ENCODE measurements at regions not wholly inside any gene's neighbourhood (a gene's known extent, or its start where the extent isn't known, plus 50 kb on each side); places are given as distances from the start of the nearest gene placed in this dataset.

DNA sequence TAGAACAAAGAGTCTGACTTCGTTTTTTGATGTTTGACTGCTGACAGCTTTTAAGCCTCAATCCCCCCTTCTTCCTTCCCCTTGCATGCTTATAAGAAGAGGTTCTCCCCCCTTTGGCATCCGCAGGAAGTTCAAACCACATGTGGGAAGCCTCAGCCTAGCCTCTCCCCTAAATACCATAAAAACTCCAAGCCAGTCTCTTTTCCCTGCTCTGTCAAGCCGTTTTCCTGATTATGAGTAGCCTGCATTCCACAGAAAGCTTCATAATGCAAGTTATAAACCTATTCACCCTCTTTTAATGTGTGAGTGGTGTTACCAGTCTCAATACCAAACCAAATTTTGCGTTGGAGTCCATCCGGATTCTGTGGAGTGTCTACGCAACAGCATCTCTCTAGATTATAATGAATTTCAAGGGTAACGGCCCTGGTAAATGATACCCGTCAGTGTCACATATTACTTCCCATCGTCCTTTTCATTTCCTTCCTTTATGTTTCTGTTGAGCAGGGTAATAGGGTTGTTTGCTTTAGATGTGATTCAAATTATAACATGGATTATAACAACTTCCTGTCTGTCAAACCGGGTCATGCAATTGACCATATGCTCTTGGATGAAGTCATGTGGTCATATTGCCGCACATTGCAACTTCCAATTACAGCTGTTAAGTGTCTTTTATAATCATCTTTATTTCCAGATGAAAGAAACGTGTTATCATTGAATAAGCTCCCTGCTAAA, 717.5 kb downstream of the RWDD3 start:
- H3K36me3 ChIP-seq (ENCODE audit: control insufficient read depth, insufficient read depth, low read length), result no peaks in the 10 kb centered on the region
- 85% methylated on average over 6 of the region's 12 CpGs for WGBS (ENCODE audit: insufficient coverage, low lambda C conversion rate)
- no peaks in the 10 kb centered on the region for H3K27me3 ChIP-seq (ENCODE audit: control insufficient read depth, insufficient read depth, low read length)
- H3K9me3 ChIP-seq (ENCODE audit: control insufficient read depth, low read depth, low read length), result no peaks in the 10 kb centered on the region
- no peak overlapping the region for H3K27ac ChIP-seq (ENCODE audit: low read length)
- no peak overlapping the region for H3K4me3 ChIP-seq (ENCODE audit: low read length)
- H3K4me1 ChIP-seq (ENCODE audit: control insufficient read depth, insufficient read depth, low read length), result no peaks in the 10 kb centered on the region
- no peak for DNase-seq

DNA sequence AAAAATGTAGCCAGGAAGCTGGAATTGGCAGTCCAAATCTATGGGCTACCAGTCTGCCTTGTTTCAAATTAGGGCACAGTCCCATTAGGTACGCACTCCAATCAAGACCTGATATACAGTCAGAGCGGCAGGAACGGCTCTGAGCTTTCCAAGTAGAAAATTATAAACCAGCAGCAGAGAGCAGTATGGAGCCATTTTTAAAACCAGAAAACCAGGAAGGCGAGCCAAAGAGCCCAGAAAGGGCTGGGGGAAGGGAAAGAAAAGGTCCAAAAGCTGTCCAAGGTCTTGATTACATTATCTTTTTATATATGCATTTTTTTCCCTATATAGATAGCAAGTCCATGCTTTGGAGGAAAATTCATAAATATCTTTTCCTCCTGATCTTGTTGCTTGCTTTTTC, 719.0 kb downstream of the RWDD3 start:
- H3K9me3 ChIP-seq (ENCODE audit: control insufficient read depth, low read depth, low read length), result no peaks in the 10 kb centered on the region
- no peaks in the 10 kb centered on the region for H3K4me1 ChIP-seq (ENCODE audit: control insufficient read depth, insufficient read depth, low read length)
- H3K36me3 ChIP-seq (ENCODE audit: control insufficient read depth, insufficient read depth, low read length), result no peaks in the 10 kb centered on the region
- H3K27me3 ChIP-seq (ENCODE audit: control insufficient read depth, insufficient read depth, low read length), result no peaks in the 10 kb centered on the region
- 12% methylated on average over 4 of the region's 4 CpGs for WGBS (ENCODE audit: insufficient coverage, low lambda C conversion rate)
- no peak for DNase-seq
- no peak overlapping the region for H3K4me3 ChIP-seq (ENCODE audit: low read length)
- no peak overlapping the region for H3K27ac ChIP-seq (ENCODE audit: low read length)

DNA sequence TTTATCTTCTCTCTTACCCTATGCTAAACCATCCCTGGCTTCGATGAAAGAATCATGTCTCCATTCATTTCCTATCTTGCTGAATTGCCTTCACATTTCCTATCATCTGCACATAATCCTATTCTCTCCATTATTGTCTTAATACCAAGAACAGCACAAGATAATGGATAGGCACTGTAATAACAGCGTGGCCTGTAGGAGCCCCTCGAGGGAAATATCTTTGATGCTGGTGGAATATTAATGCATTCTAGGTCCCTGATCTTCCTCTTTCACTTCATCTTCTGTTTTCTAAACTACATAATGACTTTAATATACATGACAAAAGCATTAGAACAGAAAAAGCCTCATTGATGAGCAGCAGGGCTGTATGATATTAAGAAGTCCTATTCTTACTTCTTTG, 720.6 kb downstream of the RWDD3 start:
- Histone ChIP-seq H3K4me3 (ENCODE audit: low read length) (no peak overlapping the region), H3K4me1 (ENCODE audit: control insufficient read depth, insufficient read depth, low read length) (no peaks in the 10 kb centered on the region), H3K27ac (ENCODE audit: low read length) (no peak overlapping the region), H3K36me3 (ENCODE audit: control insufficient read depth, insufficient read depth, low read length) (no peaks in the 10 kb centered on the region), H3K27me3 (ENCODE audit: control insufficient read depth, insufficient read depth, low read length) (no peaks in the 10 kb centered on the region), H3K9me3 (ENCODE audit: control insufficient read depth, low read depth, low read length) (no peaks in the 10 kb centered on the region)
- 100% methylated on average over 1 of the region's 3 CpGs for WGBS (ENCODE audit: insufficient coverage, low lambda C conversion rate)
- no peak for DNase-seq

DNA sequence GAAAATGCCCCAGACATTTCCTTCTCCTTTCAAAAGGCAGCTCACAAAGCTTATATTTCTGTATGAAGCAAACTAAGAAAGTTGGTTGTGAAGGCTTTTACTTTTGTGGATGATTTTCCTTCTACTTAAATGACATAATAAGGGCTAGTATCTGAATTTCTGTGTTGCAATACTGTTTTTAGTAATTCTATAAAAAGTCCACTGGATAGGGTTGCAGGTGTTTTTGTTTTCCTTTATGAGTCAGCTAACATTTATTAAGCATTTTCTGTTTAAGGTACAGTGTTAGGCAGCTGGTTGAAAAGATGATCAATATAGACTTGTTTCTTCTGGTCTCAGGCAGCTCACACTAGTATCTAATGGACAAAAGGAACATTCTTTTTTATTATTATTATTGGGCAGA, 722.2 kb downstream of the RWDD3 start:
- H3K27ac ChIP-seq (ENCODE audit: low read length), result no peak overlapping the region
- no peaks in the 10 kb centered on the region for H3K4me1 ChIP-seq (ENCODE audit: control insufficient read depth, insufficient read depth, low read length)
- H3K36me3 ChIP-seq (ENCODE audit: control insufficient read depth, insufficient read depth, low read length), result no peaks in the 10 kb centered on the region
- H3K4me3 ChIP-seq (ENCODE audit: low read length), result no peak overlapping the region
- no peaks in the 10 kb centered on the region for H3K9me3 ChIP-seq (ENCODE audit: control insufficient read depth, low read depth, low read length)
- DNase-seq, result no peak
- H3K27me3 ChIP-seq (ENCODE audit: control insufficient read depth, insufficient read depth, low read length), result no peaks in the 10 kb centered on the region

DNA sequence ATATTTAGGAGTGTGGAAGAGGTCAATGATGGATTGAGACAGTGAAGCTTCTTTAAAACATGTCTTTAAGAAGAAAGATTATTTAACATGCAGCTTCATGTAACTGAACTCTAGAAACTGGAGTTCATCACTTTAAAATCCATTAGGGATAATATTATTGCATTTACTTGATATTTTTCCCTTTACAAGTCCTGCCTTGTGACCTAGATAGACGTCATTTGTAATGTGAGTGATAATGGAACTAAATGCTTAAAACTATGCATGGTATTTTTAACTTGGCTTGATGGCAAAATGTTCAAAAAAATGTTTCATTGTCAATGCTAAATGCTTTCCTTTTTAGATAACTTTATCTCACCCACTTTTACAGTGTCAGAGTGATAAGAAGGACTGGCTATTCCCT, 723.7 kb downstream of the RWDD3 start:
- Histone ChIP-seq H3K27me3 (ENCODE audit: control insufficient read depth, insufficient read depth, low read length) (no peaks in the 10 kb centered on the region), H3K4me3 (ENCODE audit: low read length) (no peak overlapping the region), H3K4me1 (ENCODE audit: control insufficient read depth, insufficient read depth, low read length) (no peaks in the 10 kb centered on the region), H3K36me3 (ENCODE audit: control insufficient read depth, insufficient read depth, low read length) (no peaks in the 10 kb centered on the region), H3K9me3 (ENCODE audit: control insufficient read depth, low read depth, low read length) (no peaks in the 10 kb centered on the region), H3K27ac (ENCODE audit: low read length) (no peak overlapping the region)
- WGBS (ENCODE audit: insufficient coverage, low lambda C conversion rate), result 57% methylated on average over 1 of the region's 1 CpG
- no peak for DNase-seq

DNA sequence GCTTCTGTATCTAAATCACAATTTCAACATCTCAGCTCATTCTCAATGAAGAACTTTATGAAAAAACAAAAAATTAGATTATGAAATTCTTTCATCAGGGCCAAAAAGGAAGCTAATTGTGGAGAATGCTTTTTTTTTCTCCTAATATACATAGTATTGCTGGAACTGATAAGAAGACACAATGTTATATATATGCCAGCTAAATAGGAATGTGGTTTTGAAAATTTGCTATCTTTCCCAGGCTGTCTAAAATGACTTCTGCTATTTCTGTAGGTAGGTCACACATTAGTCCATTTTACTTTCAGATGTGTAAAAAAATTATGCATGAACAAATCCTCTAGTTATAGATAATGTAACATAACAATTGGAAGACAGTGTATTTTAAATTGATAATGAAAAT, 732.9 kb downstream of the RWDD3 start:
- no peaks in the 10 kb centered on the region for H3K27me3 ChIP-seq (ENCODE audit: control insufficient read depth, insufficient read depth, low read length)
- no peak overlapping the region for H3K27ac ChIP-seq (ENCODE audit: low read length)
- no peak for DNase-seq
- H3K4me1 ChIP-seq (ENCODE audit: control insufficient read depth, insufficient read depth, low read length), result no peaks in the 10 kb centered on the region
- no peaks in the 10 kb centered on the region for H3K36me3 ChIP-seq (ENCODE audit: control insufficient read depth, insufficient read depth, low read length)
- H3K9me3 ChIP-seq (ENCODE audit: control insufficient read depth, low read depth, low read length), result no peaks in the 10 kb centered on the region
- no peak overlapping the region for H3K4me3 ChIP-seq (ENCODE audit: low read length)

DNA sequence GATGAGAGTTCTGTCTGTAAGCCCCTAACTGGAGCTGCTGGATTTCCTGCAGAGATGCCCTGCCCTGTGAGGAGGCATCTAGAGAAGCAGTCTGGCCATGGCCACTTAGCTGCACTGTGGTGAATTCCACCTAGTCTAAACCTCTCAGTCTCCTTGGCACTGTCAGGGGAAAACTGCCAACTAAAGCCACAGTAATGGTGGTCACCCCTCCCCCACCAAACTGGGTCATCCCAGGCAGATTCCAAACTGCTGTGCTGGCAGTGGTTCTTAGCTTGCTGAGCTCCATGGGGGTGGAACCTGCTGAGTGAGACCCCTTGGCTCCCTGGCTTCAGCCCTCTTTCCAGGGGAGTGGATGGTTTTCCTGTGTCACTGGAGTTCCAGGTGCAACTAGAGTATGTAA, 740.6 kb downstream of the RWDD3 start:
- Histone ChIP-seq H3K9me3 (ENCODE audit: control insufficient read depth, low read depth, low read length) (no peaks in the 10 kb centered on the region), H3K4me1 (ENCODE audit: control insufficient read depth, insufficient read depth, low read length) (no peaks in the 10 kb centered on the region), H3K36me3 (ENCODE audit: control insufficient read depth, insufficient read depth, low read length) (no peaks in the 10 kb centered on the region), H3K4me3 (ENCODE audit: low read length) (no peak overlapping the region), H3K27ac (ENCODE audit: low read length) (no peak overlapping the region), H3K27me3 (ENCODE audit: control insufficient read depth, insufficient read depth, low read length) (no peaks in the 10 kb centered on the region)
- no peak for DNase-seq

DNA sequence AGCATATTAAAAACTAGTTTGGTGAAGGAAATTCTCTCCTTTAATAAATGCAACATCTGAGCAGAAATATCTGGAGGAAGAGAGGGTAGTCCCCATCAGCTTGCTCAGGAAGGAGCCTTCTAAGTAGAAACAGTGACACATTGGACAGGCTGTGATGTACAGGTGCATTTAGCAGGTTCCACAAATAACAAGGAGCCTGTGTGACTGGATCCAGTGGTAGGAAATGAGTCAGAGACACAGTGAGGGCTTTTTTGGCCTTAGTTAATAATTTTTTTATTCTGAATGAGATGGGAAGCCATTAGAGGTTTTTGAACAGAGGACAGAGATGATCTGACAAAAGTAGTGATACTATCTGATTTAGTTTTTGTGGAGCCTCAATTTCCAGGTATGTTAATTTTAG, 738.9 kb upstream of the PTBP2 start:
- H3K9me3 ChIP-seq (ENCODE audit: control insufficient read depth, low read depth, low read length), result no peaks in the 10 kb centered on the region
- H3K27ac ChIP-seq (ENCODE audit: low read length), result no peak overlapping the region
- DNase-seq, result no peak
- H3K4me1 ChIP-seq (ENCODE audit: control insufficient read depth, insufficient read depth, low read length), result no peaks in the 10 kb centered on the region
- H3K4me3 ChIP-seq (ENCODE audit: low read length), result no peak overlapping the region
- no peaks in the 10 kb centered on the region for H3K27me3 ChIP-seq (ENCODE audit: control insufficient read depth, insufficient read depth, low read length)
- no peaks in the 10 kb centered on the region for H3K36me3 ChIP-seq (ENCODE audit: control insufficient read depth, insufficient read depth, low read length)

DNA sequence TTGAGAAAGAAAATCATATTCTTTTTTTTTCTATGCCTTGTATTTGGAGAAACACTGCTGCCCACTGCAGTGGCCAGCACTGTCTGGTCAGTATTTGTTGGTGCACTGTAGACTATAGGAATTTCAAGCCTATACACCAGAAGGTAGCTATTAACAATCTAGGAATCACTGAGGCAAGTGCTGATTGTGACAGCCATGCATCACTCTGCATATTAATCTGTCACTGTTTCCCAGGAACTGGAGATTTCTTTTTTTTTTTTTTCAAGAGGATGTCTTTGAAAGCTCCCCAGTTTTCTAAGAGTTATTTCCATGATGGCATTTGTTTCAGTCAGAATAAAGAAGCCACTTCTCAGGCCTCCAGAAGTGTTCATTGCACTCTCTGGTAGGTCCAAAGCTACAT, 737.8 kb upstream of the PTBP2 start:
- Histone ChIP-seq H3K27ac (ENCODE audit: low read length) (no peak overlapping the region), H3K4me3 (ENCODE audit: low read length) (no peak overlapping the region), H3K4me1 (ENCODE audit: control insufficient read depth, insufficient read depth, low read length) (no peaks in the 10 kb centered on the region), H3K36me3 (ENCODE audit: control insufficient read depth, insufficient read depth, low read length) (no peaks in the 10 kb centered on the region), H3K27me3 (ENCODE audit: control insufficient read depth, insufficient read depth, low read length) (no peaks in the 10 kb centered on the region), H3K9me3 (ENCODE audit: control insufficient read depth, low read depth, low read length) (no peaks in the 10 kb centered on the region)
- DNase-seq, result no peak

DNA sequence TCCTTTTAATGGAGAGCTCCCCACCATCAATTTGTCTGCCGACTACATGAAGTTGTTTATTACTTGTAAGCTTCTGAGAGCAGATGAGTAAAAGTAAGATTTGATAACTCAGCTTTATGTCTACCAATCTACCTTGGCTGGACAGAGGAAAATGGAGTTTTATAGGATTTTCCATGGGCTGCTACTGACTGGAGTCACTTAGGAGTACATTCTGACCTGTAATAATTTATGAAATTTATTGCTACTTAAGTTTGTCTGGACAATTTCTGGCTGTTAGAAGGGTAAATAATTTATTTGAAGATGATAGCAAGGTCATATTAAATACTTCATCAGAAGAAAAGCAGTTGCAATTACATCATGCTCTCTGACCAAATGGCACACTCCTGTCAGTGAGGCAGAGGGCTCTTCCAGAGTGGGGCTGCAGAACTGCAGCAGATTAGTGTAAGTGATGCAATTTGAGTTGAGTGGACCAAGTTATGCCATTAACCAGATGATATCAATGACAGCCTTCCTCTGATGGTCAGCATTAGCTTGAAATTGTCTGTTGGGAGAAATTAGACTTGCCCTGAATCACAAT, 736.7 kb upstream of the PTBP2 start:
- no peaks in the 10 kb centered on the region for H3K9me3 ChIP-seq (ENCODE audit: control insufficient read depth, low read depth, low read length)
- H3K27ac ChIP-seq (ENCODE audit: low read length), result no peak overlapping the region
- no peak overlapping the region for H3K4me3 ChIP-seq (ENCODE audit: low read length)
- H3K27me3 ChIP-seq (ENCODE audit: control insufficient read depth, insufficient read depth, low read length), result no peaks in the 10 kb centered on the region
- DNase-seq, result no peak
- WGBS (ENCODE audit: insufficient coverage, low lambda C conversion rate), result 60% methylated on average over 1 of the region's 1 CpG
- no peaks in the 10 kb centered on the region for H3K4me1 ChIP-seq (ENCODE audit: control insufficient read depth, insufficient read depth, low read length)
- H3K36me3 ChIP-seq (ENCODE audit: control insufficient read depth, insufficient read depth, low read length), result no peaks in the 10 kb centered on the region

DNA sequence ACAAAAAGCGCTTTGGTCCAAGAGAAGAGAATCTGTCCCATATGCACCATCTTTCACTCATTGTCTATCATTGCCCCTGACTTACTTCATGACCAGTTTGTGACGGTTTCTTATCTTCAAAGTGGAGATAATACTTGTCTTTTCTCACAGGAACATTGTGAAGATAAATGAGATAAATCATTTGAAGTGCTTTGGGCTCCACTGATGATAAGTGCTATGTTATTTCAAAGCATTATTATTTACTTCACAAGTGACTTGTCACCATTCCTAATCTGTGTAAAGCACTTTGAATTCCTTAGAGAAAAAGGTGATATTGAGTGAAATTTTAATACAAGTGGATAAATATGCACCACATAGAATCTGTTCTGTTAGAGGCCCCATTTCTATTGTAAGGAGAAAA, 731.6 kb upstream of the PTBP2 start:
- 80% methylated on average over 1 of the region's 2 CpGs for WGBS (ENCODE audit: insufficient coverage, low lambda C conversion rate)

More for the DNA sequence above, 731.6 kb upstream of the PTBP2 start:
- Histone ChIP-seq H3K36me3 (ENCODE audit: control insufficient read depth, insufficient read depth, low read length) (no peaks in the 10 kb centered on the region), H3K27me3 (ENCODE audit: control insufficient read depth, insufficient read depth, low read length) (no peaks in the 10 kb centered on the region), H3K27ac (ENCODE audit: low read length) (no peak overlapping the region), H3K4me3 (ENCODE audit: low read length) (no peak overlapping the region), H3K9me3 (ENCODE audit: control insufficient read depth, low read depth, low read length) (no peaks in the 10 kb centered on the region), H3K4me1 (ENCODE audit: control insufficient read depth, insufficient read depth, low read length) (no peaks in the 10 kb centered on the region)
- DNase-seq, result no peak
